Stimulated activated CD8-positive, alpha-beta memory T cell treated with anti-CD3 and anti-CD28 coated beads, Interleukin-4, amount 100 ng/mL, for 1 hour (primary cell): ENCODE measurements at regions not wholly inside any gene's neighbourhood (a gene's known extent, or its start where the extent isn't known, plus 50 kb on each side); places are given as distances from the start of the nearest gene placed in this dataset.

Experiments
- DNase-seq, 2 donors: peaks; one replicate each; pipeline ENCODE4 v3.0.0-alpha.2; 2020; ENCODE audit warnings: low read depth in 2 of 2, low spot score in 1 of 2

GRCh38 chr11:37558619-37559210 is 960.7 kb upstream of the RAG2 start:
- no peak for DNase-seq

GRCh38 chr11:37557990-37558389 is 960.0 kb upstream of the RAG2 start:
- no peak for DNase-seq

GRCh38 chr11:37552284-37552683 is 954.2 kb upstream of the RAG2 start:
- DNase-seq, result no peak

- no peak for DNase-seq
Measured at GRCh38 chr11:37544491-37544890, 946.5 kb upstream of the RAG2 start.

GRCh38 chr11:37533830-37534229 is 935.8 kb upstream of the RAG2 start:
- no peak for DNase-seq

GRCh38 chr11:37533087-37533486 is 935.1 kb upstream of the RAG2 start:
- no peak for DNase-seq

- DNase-seq, result no peak
Measured at GRCh38 chr11:37532271-37532670, 934.2 kb upstream of the RAG2 start.

- no peak for DNase-seq
Measured at GRCh38 chr11:37527545-37527944, 929.5 kb upstream of the RAG2 start.

GRCh38 chr11:37525336-37525735 is 927.3 kb upstream of the RAG2 start:
- DNase-seq, result no peak

- no peak for DNase-seq
Measured at GRCh38 chr11:37519781-37520180, 921.7 kb upstream of the RAG2 start.

GRCh38 chr11:37512156-37512780 is 914.2 kb upstream of the RAG2 start:
- DNase-seq, result no peak

- no peak for DNase-seq
Measured at GRCh38 chr11:37511425-37511933, 913.4 kb upstream of the RAG2 start.

- DNase-seq, result no peak
Measured at GRCh38 chr11:37509506-37509905, 911.5 kb upstream of the RAG2 start.

- no peak for DNase-seq
Measured at GRCh38 chr11:37506531-37506930, 908.5 kb upstream of the RAG2 start.

GRCh38 chr11:37505406-37505805 is 907.4 kb upstream of the RAG2 start:
- DNase-seq, result no peak

- no peak for DNase-seq
Measured at GRCh38 chr11:37504921-37505320, 906.9 kb upstream of the RAG2 start.

- no peak for DNase-seq
Measured at GRCh38 chr11:37504060-37504611, 906.1 kb upstream of the RAG2 start.

- DNase-seq, result no peak
Measured at GRCh38 chr11:37503411-37504059, 905.5 kb upstream of the RAG2 start.

GRCh38 chr11:37502202-37502601 is 904.2 kb upstream of the RAG2 start:
- DNase-seq, result no peak

- DNase-seq, result no peak
Measured at GRCh38 chr11:37500425-37500824, 902.4 kb upstream of the RAG2 start.

- DNase-seq, result no peak
Measured at GRCh38 chr11:37497326-37497725, 899.3 kb upstream of the RAG2 start.

GRCh38 chr11:37496201-37496600 is 898.2 kb upstream of the RAG2 start:
- no peak for DNase-seq
